ENCODE measurements at regions not wholly inside any gene's neighbourhood (a gene's known extent, or its start where the extent isn't known, plus 50 kb on each side); places are given as distances from the start of the nearest gene placed in this dataset.
"Not testable (repeated sequence)": the region's sequence is repeated elsewhere in the genome, so short reads cannot be mapped to it uniquely, and the experiment has no call there.

DNA sequence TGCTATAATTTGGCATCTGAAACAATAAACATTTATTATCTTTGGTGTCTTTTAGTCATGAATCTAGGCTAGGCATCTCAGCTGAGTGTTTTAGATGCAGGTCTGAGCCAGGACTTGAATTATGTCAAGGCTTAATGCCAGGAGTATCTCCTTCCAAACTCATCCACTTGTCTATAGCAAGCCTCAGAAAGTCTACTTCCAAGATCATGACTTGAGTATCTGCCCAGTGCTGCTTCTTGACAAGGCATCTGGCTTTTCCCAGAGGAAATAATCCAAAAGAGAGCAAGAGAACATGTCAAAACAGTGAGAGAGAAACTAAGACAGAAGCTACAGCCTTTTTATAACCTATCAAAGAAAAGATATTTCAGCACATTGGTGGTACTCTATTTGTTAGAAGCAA lies 1052.1 kb upstream of the PCDH10 start:
- no peak for DNase-seq

DNA sequence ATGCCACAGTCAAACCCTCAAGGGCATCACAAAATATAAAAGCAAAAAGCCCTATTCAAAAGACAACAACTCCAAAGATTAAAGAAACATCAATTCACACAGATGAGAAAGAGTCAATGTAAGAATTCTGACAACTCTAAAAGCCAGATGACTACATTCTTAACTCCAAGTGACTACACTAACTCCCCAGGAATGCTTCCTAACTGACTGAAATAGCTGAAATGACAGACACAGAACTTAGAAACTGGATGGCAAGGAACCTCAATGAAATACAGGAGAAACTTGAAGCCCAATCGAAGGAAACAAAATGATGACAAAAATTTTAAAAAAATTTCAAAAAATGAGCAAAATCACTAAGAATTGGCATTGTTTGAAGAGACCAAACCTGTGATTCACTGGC lies 1047.6 kb upstream of the PCDH10 start:
- DNase-seq: no peak

DNA sequence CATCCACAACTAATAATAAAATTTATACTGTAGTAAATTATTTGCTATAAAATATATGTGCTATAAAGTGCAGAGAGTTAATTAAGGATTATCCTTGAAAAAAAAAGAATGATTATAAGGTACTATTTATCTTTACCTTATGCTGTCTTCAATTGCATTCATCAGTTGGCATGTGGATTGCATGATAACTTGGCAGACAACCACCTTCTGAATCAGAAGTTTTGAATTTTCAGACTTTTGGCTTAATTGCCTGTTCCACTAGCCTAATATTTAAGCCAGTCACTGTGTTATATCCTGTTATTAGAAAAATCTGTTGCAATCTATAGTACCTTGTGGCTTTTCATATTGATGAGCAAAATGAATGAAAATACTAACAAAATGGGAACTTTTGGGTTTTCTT lies 1040.3 kb upstream of the PCDH10 start:
- DNase-seq: no peak

- no peak for DNase-seq
These were observed 1034.2 kb upstream of the PCDH10 start for GRCh38 chr4:132114885-132115284.

- DNase-seq: not testable (repeated sequence)
These were observed 1026.4 kb upstream of the PCDH10 start for GRCh38 chr4:132122741-132123140.

DNA sequence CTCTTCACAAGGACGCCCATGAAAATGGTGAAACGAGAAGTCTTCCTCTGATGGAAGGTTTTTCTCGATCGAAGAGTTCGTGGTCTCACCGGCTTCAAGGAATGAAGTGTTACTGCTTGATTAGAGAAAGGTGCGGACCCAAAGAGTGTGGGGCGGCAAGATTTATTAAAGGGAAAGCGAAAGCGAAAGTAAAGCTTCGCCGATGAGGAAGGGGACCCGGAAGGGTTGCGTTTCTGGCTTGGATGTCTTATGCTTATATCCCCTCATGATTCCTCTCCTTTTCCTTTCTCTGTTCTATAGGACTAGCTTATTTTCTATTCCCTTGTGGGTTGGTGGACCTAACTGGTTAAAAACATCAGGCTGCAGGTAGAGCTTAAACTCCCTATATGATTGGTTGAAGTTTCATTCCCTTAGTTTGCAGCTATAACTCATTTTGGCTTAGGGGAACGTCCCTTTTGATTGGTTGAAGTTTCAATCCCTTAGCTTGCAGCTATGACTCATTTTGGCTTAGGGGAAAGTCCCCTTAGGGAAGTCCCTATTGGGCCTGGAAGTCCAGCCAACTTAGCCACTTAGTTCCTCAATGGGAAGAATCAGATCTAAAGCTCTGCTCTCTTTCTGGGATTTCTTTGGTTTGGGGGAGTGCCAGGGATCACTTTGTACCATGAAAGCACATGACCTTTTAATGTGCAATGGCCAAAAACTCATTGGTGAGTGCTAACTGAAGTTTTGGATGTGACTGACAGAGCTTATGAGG lies 1025.0 kb upstream of the PCDH10 start:
- no peak for DNase-seq

- DNase-seq: no peak
These were observed 1024.5 kb upstream of the PCDH10 start for GRCh38 chr4:132124624-132124974.

- no peak for DNase-seq
These were observed 1024.0 kb upstream of the PCDH10 start for GRCh38 chr4:132125131-132125530.

DNA sequence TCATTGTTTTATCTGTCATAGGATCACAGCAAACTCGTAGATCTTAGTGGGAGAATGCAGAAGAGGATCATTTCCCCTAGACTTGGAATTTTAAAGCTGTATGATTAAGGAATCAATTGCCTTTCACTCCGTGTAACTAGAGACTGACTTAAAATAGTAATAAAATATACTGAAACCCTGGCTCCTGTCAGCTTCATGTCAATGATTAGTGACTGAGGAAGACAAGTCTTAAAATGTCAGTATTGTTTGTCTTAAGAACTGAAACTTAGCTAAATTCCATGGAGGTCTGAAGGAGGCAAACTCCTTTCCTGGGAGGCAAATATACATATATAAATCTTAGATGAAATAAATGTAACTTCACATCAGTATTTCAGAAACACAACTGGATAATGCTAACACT lies 1016.7 kb upstream of the PCDH10 start:
- DNase-seq: no peak

GRCh38 chr4:132169660-132170059 lies 979.4 kb upstream of the PCDH10 start:
- DNase-seq: no peak

DNA sequence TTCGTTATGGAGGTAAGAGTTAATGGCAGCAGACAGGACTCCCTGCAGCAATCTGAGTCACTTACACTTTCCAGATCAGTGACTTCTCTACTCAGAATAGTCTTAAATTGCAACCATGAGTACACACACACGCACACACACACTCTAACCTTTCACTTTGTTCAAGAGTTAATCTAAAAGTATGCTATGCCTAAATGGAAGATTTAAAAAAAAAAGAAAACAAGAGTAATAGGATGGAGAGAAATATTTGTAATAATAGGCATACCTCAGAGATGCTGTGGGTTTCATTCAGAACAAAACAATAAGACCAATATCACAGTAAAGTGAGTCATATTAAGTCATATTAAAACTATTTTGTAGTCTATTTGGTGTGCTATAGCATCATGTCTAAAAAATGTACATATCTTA lies 969.1 kb upstream of the PCDH10 start:
- DNase-seq: no peak

GRCh38 chr4:132195176-132195575 lies 953.9 kb upstream of the PCDH10 start:
- DNase-seq: no peak

DNA sequence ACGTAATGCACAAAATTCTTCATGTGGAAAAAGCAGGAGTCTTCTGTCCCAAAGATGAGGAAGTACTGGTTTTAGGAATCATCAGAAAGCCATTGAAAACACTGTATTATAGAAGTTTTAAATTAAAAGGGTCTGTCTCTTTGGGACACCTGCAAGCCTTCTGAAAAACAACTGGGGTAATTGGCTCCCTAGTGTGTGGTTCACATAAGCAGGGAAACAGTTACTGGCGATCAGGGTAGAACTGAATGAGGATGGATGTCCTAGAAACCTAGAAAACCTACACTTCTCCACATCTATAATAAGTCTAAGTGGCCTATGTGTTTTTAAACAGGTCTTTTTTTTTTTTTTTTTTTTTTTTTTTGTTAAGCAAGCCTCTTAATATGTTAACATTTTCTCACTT lies 945.5 kb upstream of the PCDH10 start:
- DNase-seq: no peak

DNA sequence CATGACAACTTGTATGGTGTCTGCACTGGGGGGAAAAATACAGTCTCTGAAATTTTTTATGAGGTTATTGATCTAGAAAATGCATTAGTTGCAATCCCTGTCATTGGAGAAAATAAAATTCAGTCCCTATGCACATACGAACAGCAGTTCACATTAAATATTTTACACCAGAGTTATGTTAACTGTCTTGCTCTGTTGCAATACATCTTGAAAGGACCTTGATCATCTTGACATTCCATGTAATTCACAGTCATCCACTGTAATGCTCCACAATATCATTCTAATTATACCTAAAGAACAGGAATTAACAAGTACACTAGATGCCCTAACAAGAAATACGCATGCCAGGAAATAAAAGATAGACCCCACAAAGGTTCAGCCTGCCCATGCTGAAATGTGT lies 934.6 kb upstream of the PCDH10 start:
- DNase-seq: no peak

DNA sequence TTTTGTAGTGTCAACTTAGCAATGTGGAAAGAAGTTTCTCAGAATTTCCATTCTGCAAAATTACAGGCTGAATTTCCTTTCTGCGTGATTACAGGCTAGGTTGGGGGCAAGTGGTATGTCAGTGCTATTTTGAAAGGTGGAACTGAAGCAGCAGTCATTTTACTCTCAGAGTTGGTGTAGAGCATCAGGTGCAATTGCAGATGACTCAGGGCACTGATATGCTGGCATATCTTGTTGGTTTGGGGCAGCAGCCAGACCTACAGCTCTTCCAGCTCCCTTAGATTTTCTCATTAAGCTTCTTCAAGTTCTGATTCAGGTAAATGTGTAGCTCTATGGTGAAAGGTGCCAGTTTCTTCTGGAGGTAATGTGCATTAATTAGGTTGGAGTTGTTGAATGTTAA lies 930.7 kb upstream of the PCDH10 start:
- DNase-seq: no peak

DNA sequence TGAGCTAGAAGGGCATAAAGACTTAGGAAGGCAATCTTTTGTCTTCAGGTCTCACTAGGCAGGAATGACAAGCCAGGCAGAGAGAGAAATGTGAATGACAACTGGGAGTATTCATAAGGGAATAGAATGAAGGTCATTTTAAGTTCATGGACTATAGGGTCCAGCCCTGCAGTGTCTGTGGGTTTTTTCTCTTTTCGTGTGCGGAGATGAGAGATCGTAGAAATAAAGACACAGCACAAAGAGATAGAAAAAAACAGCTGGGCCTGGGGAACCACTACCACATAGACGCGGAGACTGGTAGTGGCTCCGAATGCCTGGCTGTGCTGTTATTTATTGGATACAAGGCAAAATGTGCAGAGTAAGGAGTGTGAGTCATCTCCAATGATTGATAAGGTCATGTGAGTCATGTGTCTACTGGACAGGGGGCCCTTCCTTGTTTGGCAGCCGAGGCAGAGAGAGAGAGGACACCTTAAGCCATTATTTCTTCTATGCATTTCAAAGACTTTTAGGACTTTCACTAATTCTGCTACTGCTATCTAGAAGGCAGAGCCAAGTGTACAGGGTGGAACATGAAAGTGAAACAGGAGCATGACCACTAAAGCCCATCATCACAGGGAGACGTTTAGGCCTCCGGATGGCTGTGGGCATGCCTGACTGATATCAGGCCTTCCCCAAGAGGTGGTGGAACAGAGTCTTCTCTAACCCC lies 921.8 kb upstream of the PCDH10 start:
- no peak for DNase-seq

- DNase-seq: not testable (repeated sequence)
These were observed 921.3 kb upstream of the PCDH10 start for GRCh38 chr4:132227857-132228165.

GRCh38 chr4:132228676-132229075 lies 920.4 kb upstream of the PCDH10 start:
- no peak for DNase-seq

- no peak for DNase-seq
These were observed 919.1 kb upstream of the PCDH10 start for GRCh38 chr4:132230025-132230424.

DNA sequence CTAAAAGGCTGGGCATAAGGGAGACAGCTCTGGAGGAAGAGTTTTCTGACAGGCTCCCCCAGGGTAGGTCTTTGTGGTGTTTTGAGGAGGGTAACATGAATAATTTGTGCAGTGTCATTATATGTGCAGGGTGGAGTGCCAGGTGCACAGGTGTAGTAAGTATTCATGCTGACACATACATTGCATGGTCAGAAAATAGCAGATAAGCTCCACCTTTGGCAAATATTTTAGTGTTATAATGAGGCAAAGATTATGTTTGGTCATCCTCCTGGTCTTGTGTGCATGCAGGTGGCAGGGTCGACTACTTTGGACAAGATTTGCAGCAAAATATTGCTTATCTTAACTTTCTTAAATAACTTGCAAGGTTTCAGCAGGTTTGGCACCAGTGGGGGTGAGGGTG lies 910.4 kb upstream of the PCDH10 start:
- DNase-seq: no peak

DNA sequence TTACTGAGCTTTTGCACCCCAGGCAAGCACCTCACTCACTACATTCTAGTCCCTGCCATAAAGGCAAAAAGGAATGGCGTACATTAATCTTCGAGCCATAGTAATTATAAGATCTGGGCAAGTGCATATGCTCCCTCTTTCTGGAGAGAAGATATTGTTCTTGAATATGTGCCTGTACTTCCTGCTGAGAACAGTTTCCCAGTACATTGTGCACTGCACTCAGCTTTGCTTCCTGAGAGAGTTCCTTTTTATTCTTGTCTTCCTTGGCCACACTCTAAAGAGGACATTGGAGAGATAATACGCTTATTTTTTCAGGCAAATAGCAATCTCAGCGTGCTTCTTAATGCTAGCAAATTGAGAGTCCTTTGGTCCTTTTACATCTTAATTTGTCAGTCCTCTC lies 909.0 kb upstream of the PCDH10 start:
- no peak for DNase-seq

DNA sequence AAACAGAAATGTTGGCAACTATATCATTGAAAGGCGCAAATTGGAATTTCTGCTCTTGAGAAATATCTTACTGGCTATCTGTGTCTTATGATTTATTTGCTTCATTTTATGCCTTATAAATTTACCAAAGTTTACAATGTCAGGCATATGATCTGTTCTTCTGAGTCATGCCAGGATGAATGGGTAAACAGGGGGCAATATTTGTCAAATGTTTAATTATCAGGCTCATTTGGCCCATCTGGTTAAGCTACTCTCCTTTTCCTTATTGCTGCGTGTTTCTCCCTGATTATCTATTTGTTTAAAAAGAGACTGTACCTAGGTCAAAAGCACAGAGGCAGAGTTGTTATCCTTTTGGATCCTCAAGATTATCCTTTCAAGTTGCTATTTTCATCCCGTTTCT lies 903.8 kb upstream of the PCDH10 start:
- DNase-seq: no peak

DNA sequence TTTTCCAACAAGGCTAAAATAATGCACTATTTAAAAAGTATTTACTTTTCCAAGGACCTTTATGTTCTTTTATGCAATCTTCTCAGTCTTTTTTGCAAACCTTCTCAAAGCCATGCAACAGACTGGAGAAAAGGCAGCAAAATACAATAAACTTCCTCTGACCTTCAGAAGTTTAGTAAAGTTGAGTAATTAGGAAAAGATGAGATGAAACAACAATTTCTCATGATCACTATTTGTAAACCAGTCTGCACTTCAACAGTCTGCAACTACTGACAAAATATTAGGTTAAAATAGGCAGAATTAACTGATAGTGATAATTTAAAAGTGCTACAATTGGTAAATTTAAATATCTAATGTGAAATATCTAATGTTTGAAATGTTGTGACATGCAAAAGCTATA lies 884.9 kb upstream of the PCDH10 start:
- DNase-seq: no peak

- no peak for DNase-seq
These were observed 882.7 kb upstream of the PCDH10 start for GRCh38 chr4:132266374-132266773.

- no peak for DNase-seq
These were observed 881.8 kb upstream of the PCDH10 start for GRCh38 chr4:132267321-132267720.
